ENCODE measurements at regions not wholly inside any gene's neighbourhood (a gene's known extent, or its start where the extent isn't known, plus 50 kb on each side); places are given as distances from the start of the nearest gene placed in this dataset.
A peak's percentile ranks its signal among the peaks of the same experiment; 100 is the strongest.

- H3K4me2 ChIP-seq (ENCODE audit: low read length, poor library complexity, severe bottlenecking): no peak overlapping the region
- no peak for DNase-seq
- H3K79me1 ChIP-seq (replicated peaks; ENCODE audit: low read length, poor library complexity, severe bottlenecking): no peaks in the 10 kb centered on the region
- H2BK12ac ChIP-seq (ENCODE audit: low read length in 2 of 2): no peak overlapping the region
- no peak overlapping the region for H2BK120ac ChIP-seq (ENCODE audit: low read depth, low read length)
- no peak overlapping the region for H2BK15ac ChIP-seq (ENCODE audit: low read depth, poor library complexity, severe bottlenecking)
- H3K4me1 ChIP-seq (ENCODE audit: control insufficient read depth, insufficient read depth, low read depth, low read length): peaks cover 1% of the 10 kb centered on the region
- H3K4me3 ChIP-seq (ENCODE audit: insufficient read depth in 1 of 2, low read depth in 1 of 2, low read length in 2 of 2): no peak overlapping the region
- H4K8ac ChIP-seq (ENCODE audit: low read length): no peak overlapping the region
- H2AK5ac ChIP-seq (ENCODE audit: low read length, severe bottlenecking): no peak overlapping the region
- H2BK5ac ChIP-seq (ENCODE audit: low read depth, low read length, poor library complexity, severe bottlenecking): no peak overlapping the region
- H3K4ac ChIP-seq (ENCODE audit: low read depth in 1 of 2, low read length in 2 of 2): no peak overlapping the region
- no peak overlapping the region for H3K9ac ChIP-seq (ENCODE audit: low read length)
- no peak overlapping the region for H4K91ac ChIP-seq (ENCODE audit: low read length)
- H3K18ac ChIP-seq (ENCODE audit: low read depth in 1 of 2, low read length in 2 of 2): no peak overlapping the region
- no peak overlapping the region for H3K23ac ChIP-seq (ENCODE audit: low read length in 2 of 2)
- H3K14ac ChIP-seq (ENCODE audit: low read length in 2 of 2): no peak overlapping the region
- no peaks in the 10 kb centered on the region for H3K9me3 ChIP-seq (ENCODE audit: control insufficient read depth, low read length)
- H3K36me3 ChIP-seq (ENCODE audit: control insufficient read depth in 1 of 2, insufficient read depth in 2 of 2, low read depth in 1 of 2, low read length in 2 of 2): no peaks in the 10 kb centered on the region
- no peak overlapping the region for H3K27ac ChIP-seq (ENCODE audit: low read length, poor library complexity, severe bottlenecking)
- no peaks in the 10 kb centered on the region for H3K27me3 ChIP-seq (ENCODE audit: control insufficient read depth in 1 of 2, insufficient read depth in 1 of 2, low read length in 2 of 2)
- 100% methylated on average over 1 of the region's 3 CpGs for WGBS
- H2AFZ ChIP-seq (ENCODE audit: low read depth, low read length): no peak overlapping the region
These were observed 329.0 kb upstream of the MARCKS start for GRCh38 chr6:113528111-113528510.

DNA sequence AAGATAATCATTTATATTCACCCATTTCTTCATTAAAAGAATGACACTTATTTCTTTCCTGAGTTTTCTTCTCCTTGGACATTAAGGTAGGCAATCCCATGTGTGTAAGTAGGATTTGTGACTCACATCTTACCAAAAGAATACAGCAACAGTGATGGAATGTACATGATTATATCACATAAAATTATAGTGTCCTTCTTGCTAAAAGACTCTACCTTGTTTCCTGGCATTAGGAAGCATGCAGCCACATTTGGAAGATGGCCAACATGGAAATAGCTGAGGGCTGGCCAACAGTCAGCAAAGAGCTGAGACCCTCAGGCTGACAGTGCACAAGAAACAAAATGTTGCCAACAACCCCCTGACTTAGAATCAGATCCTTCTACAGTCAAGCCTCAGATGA, 327.9 kb upstream of the MARCKS start:
- DNase-seq: no peak
- H2BK5ac ChIP-seq (ENCODE audit: low read depth, low read length, poor library complexity, severe bottlenecking): no peak overlapping the region
- no peak overlapping the region for H3K4me2 ChIP-seq (ENCODE audit: low read length, poor library complexity, severe bottlenecking)
- no peak overlapping the region for H3K4ac ChIP-seq (ENCODE audit: low read depth in 1 of 2, low read length in 2 of 2)
- no peak overlapping the region for H3K18ac ChIP-seq (ENCODE audit: low read depth in 1 of 2, low read length in 2 of 2)
- H2BK12ac ChIP-seq (ENCODE audit: low read length in 2 of 2): no peak overlapping the region
- H3K36me3 ChIP-seq (ENCODE audit: control insufficient read depth in 1 of 2, insufficient read depth in 2 of 2, low read depth in 1 of 2, low read length in 2 of 2): no peaks in the 10 kb centered on the region
- H3K23ac ChIP-seq (ENCODE audit: low read length in 2 of 2): no peak overlapping the region
- no peaks in the 10 kb centered on the region for H3K9me3 ChIP-seq (ENCODE audit: control insufficient read depth, low read length)
- no peak overlapping the region for H3K9ac ChIP-seq (ENCODE audit: low read length)
- H2AK5ac ChIP-seq (ENCODE audit: low read length, severe bottlenecking): no peak overlapping the region
- H3K4me3 ChIP-seq (ENCODE audit: insufficient read depth in 1 of 2, low read depth in 1 of 2, low read length in 2 of 2): no peak overlapping the region
- H2BK120ac ChIP-seq (ENCODE audit: low read depth, low read length): no peak overlapping the region
- no peaks in the 10 kb centered on the region for H3K27me3 ChIP-seq (ENCODE audit: control insufficient read depth in 1 of 2, insufficient read depth in 1 of 2, low read length in 2 of 2)
- H3K79me1 ChIP-seq (replicated peaks; ENCODE audit: low read length, poor library complexity, severe bottlenecking): no peaks in the 10 kb centered on the region
- H3K14ac ChIP-seq (ENCODE audit: low read length in 2 of 2): no peak overlapping the region
- no peak overlapping the region for H4K91ac ChIP-seq (ENCODE audit: low read length)
- no peak overlapping the region for H4K8ac ChIP-seq (ENCODE audit: low read length)
- H3K4me1 ChIP-seq (ENCODE audit: control insufficient read depth, insufficient read depth, low read depth, low read length): peaks cover 1% of the 10 kb centered on the region
- no peak overlapping the region for H3K27ac ChIP-seq (ENCODE audit: low read length, poor library complexity, severe bottlenecking)
- H2AFZ ChIP-seq (ENCODE audit: low read depth, low read length): no peak overlapping the region
- no peak overlapping the region for H2BK15ac ChIP-seq (ENCODE audit: low read depth, poor library complexity, severe bottlenecking)

GRCh38 chr6:113529879-113530278, 327.3 kb upstream of the MARCKS start:
- no peak overlapping the region for H3K18ac ChIP-seq (ENCODE audit: low read depth in 1 of 2, low read length in 2 of 2)
- no peak overlapping the region for H2BK5ac ChIP-seq (ENCODE audit: low read depth, low read length, poor library complexity, severe bottlenecking)
- H3K79me1 ChIP-seq (replicated peaks; ENCODE audit: low read length, poor library complexity, severe bottlenecking): no peaks in the 10 kb centered on the region
- H3K27me3 ChIP-seq (ENCODE audit: control insufficient read depth in 1 of 2, insufficient read depth in 1 of 2, low read length in 2 of 2): no peaks in the 10 kb centered on the region
- H3K14ac ChIP-seq (ENCODE audit: low read length in 2 of 2): no peak overlapping the region
- no peaks in the 10 kb centered on the region for H3K36me3 ChIP-seq (ENCODE audit: control insufficient read depth in 1 of 2, insufficient read depth in 2 of 2, low read depth in 1 of 2, low read length in 2 of 2)
- H3K4me2 ChIP-seq (ENCODE audit: low read length, poor library complexity, severe bottlenecking): no peak overlapping the region
- WGBS: no CpG with 5 or more reads among the region's 1 CpG
- H2AFZ ChIP-seq (ENCODE audit: low read depth, low read length): no peak overlapping the region
- H3K27ac ChIP-seq (ENCODE audit: low read length, poor library complexity, severe bottlenecking): no peak overlapping the region
- no peak for DNase-seq
- H2BK120ac ChIP-seq (ENCODE audit: low read depth, low read length): no peak overlapping the region
- no peak overlapping the region for H2AK5ac ChIP-seq (ENCODE audit: low read length, severe bottlenecking)
- no peak overlapping the region for H2BK15ac ChIP-seq (ENCODE audit: low read depth, poor library complexity, severe bottlenecking)
- no peak overlapping the region for H3K9ac ChIP-seq (ENCODE audit: low read length)
- H3K9me3 ChIP-seq (ENCODE audit: control insufficient read depth, low read length): no peaks in the 10 kb centered on the region
- H3K4me1 ChIP-seq (ENCODE audit: control insufficient read depth, insufficient read depth, low read depth, low read length): peaks cover 1% of the 10 kb centered on the region
- H4K8ac ChIP-seq (ENCODE audit: low read length): no peak overlapping the region
- H3K4me3 ChIP-seq (ENCODE audit: insufficient read depth in 1 of 2, low read depth in 1 of 2, low read length in 2 of 2): no peak overlapping the region
- no peak overlapping the region for H4K91ac ChIP-seq (ENCODE audit: low read length)
- no peak overlapping the region for H3K23ac ChIP-seq (ENCODE audit: low read length in 2 of 2)
- H3K4ac ChIP-seq (ENCODE audit: low read depth in 1 of 2, low read length in 2 of 2): no peak overlapping the region
- no peak overlapping the region for H2BK12ac ChIP-seq (ENCODE audit: low read length in 2 of 2)

DNA sequence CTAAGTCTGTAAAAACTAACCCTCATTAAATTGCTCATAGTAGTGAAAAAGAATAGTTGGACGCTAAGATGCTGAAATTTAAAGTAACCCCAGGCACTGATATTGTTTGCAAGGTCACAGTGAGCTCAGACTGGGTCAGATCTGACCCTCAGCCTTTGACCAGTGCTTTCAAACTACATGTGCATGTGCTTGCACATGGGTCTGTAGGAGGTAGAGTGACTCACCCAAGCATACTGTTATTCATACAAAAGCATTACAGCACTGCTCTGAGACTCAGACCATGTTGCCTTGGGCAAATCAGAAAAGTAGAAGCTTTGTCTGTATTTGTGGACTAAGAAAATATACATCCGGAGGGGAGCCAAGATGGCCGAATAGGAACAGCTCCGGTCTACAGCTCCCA, 326.4 kb upstream of the MARCKS start:
- no peak overlapping the region for H3K9ac ChIP-seq (ENCODE audit: low read length)
- no peak overlapping the region for H2BK5ac ChIP-seq (ENCODE audit: low read depth, low read length, poor library complexity, severe bottlenecking)
- H3K79me1 ChIP-seq (replicated peaks; ENCODE audit: low read length, poor library complexity, severe bottlenecking): no peaks in the 10 kb centered on the region
- DNase-seq: peak; percentile 45
- no peak overlapping the region for H2BK12ac ChIP-seq (ENCODE audit: low read length in 2 of 2)
- 84% methylated on average over 4 of the region's 4 CpGs for WGBS
- H3K14ac ChIP-seq (ENCODE audit: low read length in 2 of 2): no peak overlapping the region
- H3K18ac ChIP-seq (ENCODE audit: low read depth in 1 of 2, low read length in 2 of 2): peak overlapping the region in 1 of 2 experiments; percentile 57
- no peak overlapping the region for H2AFZ ChIP-seq (ENCODE audit: low read depth, low read length)
- no peak overlapping the region for H2BK15ac ChIP-seq (ENCODE audit: low read depth, poor library complexity, severe bottlenecking)
- no peak overlapping the region for H4K8ac ChIP-seq (ENCODE audit: low read length)
- no peak overlapping the region for H4K91ac ChIP-seq (ENCODE audit: low read length)
- H3K4me3 ChIP-seq (ENCODE audit: insufficient read depth in 1 of 2, low read depth in 1 of 2, low read length in 2 of 2): no peak overlapping the region
- H3K36me3 ChIP-seq (ENCODE audit: control insufficient read depth in 1 of 2, insufficient read depth in 2 of 2, low read depth in 1 of 2, low read length in 2 of 2): no peaks in the 10 kb centered on the region
- no peak overlapping the region for H2BK120ac ChIP-seq (ENCODE audit: low read depth, low read length)
- H3K27ac ChIP-seq (ENCODE audit: low read length, poor library complexity, severe bottlenecking): no peak overlapping the region
- H3K9me3 ChIP-seq (ENCODE audit: control insufficient read depth, low read length): no peaks in the 10 kb centered on the region
- H3K4me1 ChIP-seq (ENCODE audit: control insufficient read depth, insufficient read depth, low read depth, low read length): peaks cover 1% of the 10 kb centered on the region
- H3K4me2 ChIP-seq (ENCODE audit: low read length, poor library complexity, severe bottlenecking): no peak overlapping the region
- H3K4ac ChIP-seq (ENCODE audit: low read depth in 1 of 2, low read length in 2 of 2): no peak overlapping the region
- no peak overlapping the region for H3K23ac ChIP-seq (ENCODE audit: low read length in 2 of 2)
- H3K27me3 ChIP-seq (ENCODE audit: control insufficient read depth in 1 of 2, insufficient read depth in 1 of 2, low read length in 2 of 2): no peaks in the 10 kb centered on the region
- no peak overlapping the region for H2AK5ac ChIP-seq (ENCODE audit: low read length, severe bottlenecking)

Data from mesenchymal stem cell (in vitro differentiated cells and primary cell).